Stimulated activated CD4-positive, alpha-beta T cell treated with anti-CD3 and anti-CD28 coated beads, Interleukin-4, amount 100 ng/mL, for 4 hours (primary cell): ENCODE measurements at regions not wholly inside any gene's neighbourhood (a gene's known extent, or its start where the extent isn't known, plus 50 kb on each side); places are given as distances from the start of the nearest gene placed in this dataset.

ENCODE experiments used
- DNase-seq, 2 experiments: peaks; one replicate each; pipeline ENCODE4 v3.0.0-alpha.2; 2020

DNA sequence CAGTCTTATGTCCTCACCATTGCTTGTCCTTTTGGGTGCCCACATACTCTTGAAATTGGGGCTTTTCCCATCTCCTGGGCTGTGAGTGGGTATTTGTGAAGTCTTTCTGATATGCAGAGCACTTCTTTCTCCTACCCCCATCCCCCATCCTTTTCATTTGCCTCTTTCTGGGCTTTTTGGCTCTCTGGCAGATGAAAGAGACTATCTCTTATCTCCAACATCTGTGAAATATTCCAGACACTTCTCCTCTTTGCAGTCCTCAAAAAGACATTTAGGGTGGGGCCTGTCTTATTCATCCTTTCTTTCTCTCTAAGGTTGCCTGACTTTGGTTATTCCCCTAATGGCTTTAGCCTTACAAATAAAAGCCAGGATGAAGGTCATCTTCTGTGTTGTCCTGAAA is 462.2 kb upstream of the MKI67 start:
- no peak for DNase-seq

DNA sequence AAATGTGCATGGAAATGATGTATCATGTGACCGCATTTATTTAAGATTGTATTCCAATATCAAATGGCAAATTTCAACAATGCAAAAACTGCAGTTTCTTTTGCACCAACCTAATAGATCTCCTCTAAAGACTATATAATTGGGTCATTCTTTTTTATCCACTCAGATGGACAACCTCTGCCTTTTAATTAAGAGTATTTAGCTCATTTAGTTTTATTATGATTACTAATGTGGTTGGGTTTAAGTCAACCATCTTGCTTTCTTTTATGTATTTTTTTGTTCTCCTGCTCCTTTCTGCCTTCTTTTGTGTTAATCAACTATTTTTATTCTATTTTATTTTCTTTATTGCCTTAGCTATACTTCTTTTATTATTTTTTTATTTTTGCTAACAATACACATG is 468.5 kb upstream of the MKI67 start:
- DNase-seq, result no peak

GRCh38 chr10:128596906-128597305 is 470.7 kb upstream of the MKI67 start:
- no peak for DNase-seq

- no peak for DNase-seq
These were observed 472.8 kb upstream of the MKI67 start for GRCh38 chr10:128599030-128599429.

DNA sequence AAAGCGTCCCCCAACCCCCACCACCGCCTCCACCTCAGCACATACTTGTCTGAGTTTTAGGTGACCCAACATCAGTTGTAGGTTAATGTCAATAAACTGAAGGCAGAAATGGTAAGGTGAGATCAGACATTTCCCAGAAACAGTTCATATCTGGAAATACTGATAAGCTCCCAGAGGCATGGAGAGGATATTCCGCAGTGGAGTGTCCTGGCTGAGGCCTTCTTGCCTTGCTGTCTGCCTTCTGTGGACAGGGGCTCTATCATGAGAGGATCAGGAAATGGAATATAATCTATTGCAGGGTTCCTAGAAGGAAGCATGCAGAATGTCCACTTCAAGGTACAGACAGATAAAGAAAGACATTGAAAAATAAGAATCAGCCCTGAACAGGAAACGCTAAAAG is 473.3 kb upstream of the MKI67 start:
- no peak for DNase-seq

- no peak for DNase-seq
These were observed 476.0 kb upstream of the MKI67 start for GRCh38 chr10:128602183-128602582.

DNA sequence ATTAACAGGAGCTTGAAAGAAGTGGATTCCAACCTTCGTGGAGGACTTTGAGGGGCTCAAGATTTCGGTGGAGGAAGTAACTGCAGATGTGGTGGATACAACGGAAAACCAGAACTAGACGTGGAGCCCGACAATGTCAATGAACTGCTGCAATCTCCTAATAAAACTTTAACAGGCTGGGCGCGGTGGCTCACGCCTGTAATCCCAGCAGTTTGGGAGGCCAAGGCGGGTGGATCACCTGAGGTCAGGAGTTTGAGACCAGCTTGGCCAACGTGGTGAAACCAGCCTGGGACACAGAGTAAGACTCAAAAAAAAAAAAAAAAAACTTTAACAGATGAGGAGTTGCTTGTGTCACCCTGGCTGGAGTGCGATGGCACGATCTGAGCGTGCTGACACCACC is 477.8 kb upstream of the MKI67 start:
- DNase-seq, result no peak

- DNase-seq, result no peak
These were observed 479.0 kb upstream of the MKI67 start for GRCh38 chr10:128605180-128605579.

- no peak for DNase-seq
These were observed 479.8 kb upstream of the MKI67 start for GRCh38 chr10:128606055-128606454.

GRCh38 chr10:128608791-128609190 is 482.6 kb upstream of the MKI67 start:
- no peak for DNase-seq

DNA sequence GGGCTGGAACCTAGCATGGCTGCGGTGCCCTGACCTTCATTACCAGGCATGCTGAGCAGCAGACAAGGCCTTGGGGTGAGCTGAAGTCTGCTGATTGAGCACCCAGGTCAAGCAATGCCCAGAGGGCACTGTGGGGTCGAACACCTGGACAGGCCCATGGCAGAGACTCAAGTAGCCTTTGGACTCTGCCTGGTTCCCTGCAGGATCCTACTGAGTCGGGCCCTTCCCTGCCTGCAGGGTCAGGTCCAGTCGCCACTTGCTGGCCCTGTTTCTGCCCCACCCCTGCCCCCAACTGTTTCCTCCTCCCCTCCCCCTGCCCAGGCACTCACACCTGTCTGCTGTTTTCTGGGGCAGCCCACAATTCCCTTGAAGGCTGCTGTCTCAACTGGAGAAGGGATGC is 483.2 kb upstream of the MKI67 start:
- no peak for DNase-seq

GRCh38 chr10:128610113-128610512 is 483.9 kb upstream of the MKI67 start:
- no peak for DNase-seq

GRCh38 chr10:128612195-128612594 is 486.0 kb upstream of the MKI67 start:
- no peak for DNase-seq

- DNase-seq, result no peak
These were observed 486.4 kb upstream of the MKI67 start for GRCh38 chr10:128612631-128613030.

GRCh38 chr10:128614016-128614605 is 487.9 kb upstream of the MKI67 start:
- no peak for DNase-seq

DNA sequence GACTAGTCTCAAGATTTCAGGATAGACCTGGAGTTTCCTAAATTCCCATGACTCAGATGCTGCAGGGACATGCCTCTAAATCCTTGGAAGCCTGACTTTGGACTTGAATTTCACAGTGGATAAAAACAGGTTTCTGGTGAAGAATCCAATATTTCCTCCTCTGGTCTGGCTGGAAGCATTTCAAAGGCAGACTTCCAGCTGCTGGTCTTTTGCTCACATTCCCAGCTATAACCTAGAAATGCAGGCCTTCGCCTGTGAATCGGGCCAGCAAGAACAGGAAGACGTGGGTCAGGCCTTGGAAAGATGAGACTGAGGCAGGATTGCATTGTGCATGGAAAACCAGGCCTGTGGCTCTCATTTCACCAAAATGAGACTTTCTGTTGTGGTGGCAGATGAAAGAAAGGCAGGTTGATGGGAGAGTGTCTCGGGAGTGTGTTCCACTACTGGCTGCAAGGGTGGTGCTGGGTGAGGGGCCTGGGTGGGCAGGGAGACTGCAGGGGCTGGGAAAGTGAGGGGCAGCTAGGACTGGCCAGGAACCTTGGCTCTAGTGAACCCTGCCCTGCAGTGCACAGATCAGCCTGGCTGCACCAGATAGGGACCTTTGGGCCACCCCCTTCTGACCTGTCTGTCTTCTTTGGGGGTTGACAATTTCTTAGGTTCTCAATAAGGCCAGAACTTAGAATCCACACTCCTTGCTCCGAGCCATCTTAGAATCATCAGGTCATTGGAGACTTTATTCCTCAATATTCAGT is 488.8 kb upstream of the MKI67 start:
- DNase-seq, result no peak

GRCh38 chr10:128617532-128617931 is 491.3 kb upstream of the MKI67 start:
- no peak for DNase-seq

DNA sequence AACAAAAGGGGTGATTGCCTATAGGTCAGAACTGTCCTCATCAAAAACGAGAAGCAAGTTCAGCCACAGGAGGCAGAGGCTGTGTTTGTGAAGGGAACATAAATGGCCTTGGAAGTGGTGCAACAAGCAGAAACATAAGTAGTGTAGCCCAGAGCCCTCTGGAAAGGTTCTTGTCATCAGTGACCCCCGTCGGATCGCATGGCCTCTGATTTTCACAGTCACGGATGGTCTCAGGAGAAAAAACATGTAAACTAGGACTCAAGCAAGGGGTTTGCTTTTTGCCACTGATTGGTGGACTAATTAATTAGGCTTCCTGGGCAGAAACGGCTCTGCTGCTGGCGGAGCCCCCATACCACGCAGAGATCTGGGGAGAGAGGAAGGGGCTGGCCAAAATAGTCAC is 496.5 kb upstream of the MKI67 start:
- no peak for DNase-seq

GRCh38 chr10:128623776-128624175 is 497.6 kb upstream of the MKI67 start:
- DNase-seq, result no peak

GRCh38 chr10:128624656-128625530 is 498.7 kb upstream of the MKI67 start:
- no peak for DNase-seq

DNA sequence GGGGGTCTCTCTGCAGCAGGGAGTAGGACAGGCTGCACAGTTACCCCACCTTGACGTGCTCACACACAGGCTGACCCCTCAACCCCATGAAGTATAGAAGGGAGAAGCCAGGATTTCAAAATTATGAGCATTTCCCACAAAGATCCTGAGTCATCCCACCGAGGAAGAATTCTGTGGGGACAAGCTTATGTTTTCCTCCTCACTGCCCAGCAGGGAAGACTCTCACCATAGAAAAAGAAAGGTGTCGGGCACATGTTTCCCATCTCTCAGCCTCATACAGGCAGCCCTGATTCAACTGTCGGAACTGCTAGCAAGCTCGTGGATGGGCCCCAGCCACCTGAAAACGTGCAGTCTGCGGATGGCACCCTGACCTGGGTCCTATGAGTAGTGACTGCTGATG is 499.7 kb upstream of the MKI67 start:
- DNase-seq, result no peak

- DNase-seq, result no peak
These were observed 500.3 kb upstream of the MKI67 start for GRCh38 chr10:128626397-128627000.

GRCh38 chr10:128627811-128628210 is 501.6 kb upstream of the MKI67 start:
- DNase-seq, result no peak

- no peak for DNase-seq
These were observed 502.0 kb upstream of the MKI67 start for GRCh38 chr10:128628252-128628651.
